WTC11 (cell line): ENCODE measurements at regions not wholly inside any gene's neighbourhood (a gene's known extent, or its start where the extent isn't known, plus 50 kb on each side); places are given as distances from the start of the nearest gene placed in this dataset.

Experiments
- ATAC-seq: fragments of 200-7000 bp; cut with Tn5 transposase; 2 replicates; pipeline ENCODE4 v1.10.0; 2021; ENCODE audit warnings: mild to moderate bottlenecking, moderate library complexity
- CTCF ChIA-PET: fragments of 300-600 bp; sonication (Branson Sonifier 250); formaldehyde crosslinking; loops from one replicate; lab custom pipeline; 2021; ENCODE audit warnings: antibody characterized with exemption; lab: Charles Lee
- POLR2A ChIA-PET: fragments of 350-600 bp; sonication (Branson Sonifier 250); formaldehyde crosslinking; loops from one replicate; lab custom pipeline; 2021; ENCODE audit warnings: antibody characterized with exemption; lab: Charles Lee
- DNase-seq: peaks from one replicate; pipeline ENCODE4 v3.0.0; 2021; ENCODE audit warnings: low spot score
- H3K27ac Mint-ChIP-seq: 2 replicates; pipeline ENCODE4 v1.8.0; 2021; ENCODE audit warnings: mixed read lengths
- H3K27me3 Mint-ChIP-seq: 2 replicates; pipeline ENCODE4 v1.8.0; 2021; ENCODE audit warnings: low read depth, mild to moderate bottlenecking, moderate library complexity, mixed read lengths
- H3K36me3 Mint-ChIP-seq: 2 replicates; pipeline ENCODE4 v1.8.0; 2021; ENCODE audit warnings: mixed read lengths
- H3K4me1 Mint-ChIP-seq: 2 replicates; pipeline ENCODE4 v1.8.0; 2022; ENCODE audit warnings: mixed read lengths
- H3K4me3 Mint-ChIP-seq: 2 replicates; pipeline ENCODE4 v1.8.0; 2021; ENCODE audit warnings: mild to moderate bottlenecking, moderate library complexity, mixed read lengths
- H3K9me3 Mint-ChIP-seq: 2 replicates; pipeline ENCODE4 v1.8.0; 2021; ENCODE audit warnings: mixed read lengths
- AR ChIP-seq: fragments of 250-450 bp; sonication (Bioruptor Pico); IDR thresholded peaks from 2 replicates; pipeline ENCODE4 v1.9.0; 2021; ENCODE audit warnings: mild to moderate bottlenecking
- CBFB ChIP-seq: sonication (generic); formaldehyde crosslinking; IDR thresholded peaks from 2 replicates; pipeline ENCODE4 v1.8.1; 2022; ENCODE audit warnings: mild to moderate bottlenecking, low read depth, missing genetic modification reagents
- E2F4 ChIP-seq: sonication (generic); formaldehyde crosslinking; IDR thresholded peaks from 2 replicates; pipeline ENCODE4 v1.8.1; 2022; ENCODE audit warnings: low read depth, mild to moderate bottlenecking, moderate library complexity, missing genetic modification reagents, borderline replicate concordance
- ESRRA ChIP-seq: sonication (generic); formaldehyde crosslinking; IDR thresholded peaks from 2 replicates; pipeline ENCODE4 v1.8.1; 2022; ENCODE audit warnings: mild to moderate bottlenecking, missing genetic modification reagents, borderline replicate concordance
- FOXJ3 ChIP-seq: sonication (generic); formaldehyde crosslinking; IDR thresholded peaks from 2 replicates; pipeline ENCODE4 v1.9.0; 2021; ENCODE audit warnings: missing genetic modification reagents, mild to moderate bottlenecking, borderline replicate concordance
- FOXP1 ChIP-seq: sonication (generic); formaldehyde crosslinking; IDR thresholded peaks from 2 replicates; pipeline ENCODE4 v1.8.0; 2022; ENCODE audit warnings: missing genetic modification reagents, mild to moderate bottlenecking, moderate library complexity, borderline replicate concordance
- FOXP4 ChIP-seq: sonication (generic); formaldehyde crosslinking; IDR thresholded peaks from 2 replicates; pipeline ENCODE4 v1.8.0; 2022; ENCODE audit warnings: mild to moderate bottlenecking, missing genetic modification reagents
- HMGA2 ChIP-seq: fragments of 250-450 bp; sonication (Bioruptor Pico); IDR thresholded peaks from 2 replicates; pipeline ENCODE4 v1.4.0; 2021; ENCODE audit warnings: mild to moderate bottlenecking, moderate library complexity
- MAX ChIP-seq: sonication (generic); formaldehyde crosslinking; IDR thresholded peaks from 2 replicates; pipeline ENCODE4 v1.8.0; 2022; ENCODE audit warnings: mild to moderate bottlenecking, missing genetic modification reagents
- NR3C1 ChIP-seq: sonication (generic); formaldehyde crosslinking; conservative IDR thresholded peaks from 2 replicates; pipeline ENCODE4 v1.8.1; 2023; ENCODE audit warnings: low read depth, mild to moderate bottlenecking, missing genetic modification reagents
- PREB ChIP-seq: sonication (generic); formaldehyde crosslinking; IDR thresholded peaks from 2 replicates; pipeline ENCODE4 v1.8.1; 2022; ENCODE audit warnings: mild to moderate bottlenecking, missing genetic modification reagents, moderate library complexity, borderline replicate concordance
- RORB ChIP-seq: fragments of 250-450 bp; sonication (Bioruptor Pico); IDR thresholded peaks from 2 replicates; pipeline ENCODE4 v1.9.0; 2021; ENCODE audit warnings: mild to moderate bottlenecking
- USF1 ChIP-seq: sonication (generic); formaldehyde crosslinking; IDR thresholded peaks from 2 replicates; pipeline ENCODE4 v1.8.0; 2022; ENCODE audit warnings: mild to moderate bottlenecking, missing genetic modification reagents
- ZNF219 ChIP-seq: sonication (generic); formaldehyde crosslinking; IDR thresholded peaks from 2 replicates; pipeline ENCODE4 v1.8.0; 2023; ENCODE audit warnings: missing genetic modification reagents, mild to moderate bottlenecking, borderline replicate concordance

- ChIA-PET POLR2A (no interaction called here), CTCF (no interaction called here)
- H3K4me3 Mint-ChIP-seq = no peak overlapping the region
Observed at GRCh38 chr1:98278055-98278454, 357.2 kb upstream of the DPYD start.

GRCh38 chr1:98277118-98277517, 356.3 kb upstream of the DPYD start:
- TF ChIP-seq PREB (CRISPR knock-in tag) (no peak), NR3C1 (CRISPR knock-in tag) (no peak), CBFB (CRISPR knock-in tag) (no peak), USF1 (no peak), RORB (CRISPR knock-in tag) (no peak), MAX (no peak), AR (CRISPR knock-in tag) (no peak), ZNF219 (CRISPR knock-in tag) (no peak), E2F4 (CRISPR knock-in tag) (no peak)
- TF ChIP-seq, all 79 proteins: peak for 0
- H3K27ac Mint-ChIP-seq = peak overlapping the region; percentile 22; the same call in 1 of the 2 replicates
- H3K9me3 Mint-ChIP-seq = peaks cover 23% of the 10 kb centered on the region
- H3K36me3 Mint-ChIP-seq = no peaks in the 10 kb centered on the region; the same call in 1 of the 2 replicates
- DNase-seq = no peak
- H3K4me3 Mint-ChIP-seq = no peak overlapping the region
- ChIA-PET CTCF (interaction anchor here (1.0 kb wide), 1 partner anchor 121 kb away, joined by 3 read pairs; no protein-coding TSS in a partner anchor), POLR2A (no interaction called here)
- peaks cover 2% of the 10 kb centered on the region; the same call in 1 of the 2 replicates for H3K27me3 Mint-ChIP-seq
- no peak; the same call in 1 of the 2 replicates for ATAC-seq
- H3K4me1 Mint-ChIP-seq = peaks cover 40% of the 10 kb centered on the region

More at GRCh38 chr1:98278055-98278454, 357.2 kb upstream of the DPYD start:
- DNase-seq (no peak), ATAC-seq (peak; percentile 66; the same call in 1 of the 2 replicates)
- H3K9me3 Mint-ChIP-seq = peaks cover 13% of the 10 kb centered on the region
- no peak overlapping the region for H3K27ac Mint-ChIP-seq
- no peaks in the 10 kb centered on the region for H3K36me3 Mint-ChIP-seq
- no peaks in the 10 kb centered on the region for H3K27me3 Mint-ChIP-seq
- no peak for TF ChIP-seq HMGA2 (CRISPR knock-in tag)
- TF ChIP-seq FOXJ3 (CRISPR knock-in tag) = no peak
- no peak for TF ChIP-seq ESRRA
- no peak for TF ChIP-seq FOXP1 (CRISPR knock-in tag)
- no peak for TF ChIP-seq FOXP4 (CRISPR knock-in tag)
- TF ChIP-seq, all 79 proteins: peak for 0
- peaks cover 35% of the 10 kb centered on the region for H3K4me1 Mint-ChIP-seq
